ENCODE measurements at regions not wholly inside any gene's neighbourhood (a gene's known extent, or its start where the extent isn't known, plus 50 kb on each side); places are given as distances from the start of the nearest gene placed in this dataset.
"Not testable (repeated sequence)": the region's sequence is repeated elsewhere in the genome, so short reads cannot be mapped to it uniquely, and the experiment has no call there.

DNA sequence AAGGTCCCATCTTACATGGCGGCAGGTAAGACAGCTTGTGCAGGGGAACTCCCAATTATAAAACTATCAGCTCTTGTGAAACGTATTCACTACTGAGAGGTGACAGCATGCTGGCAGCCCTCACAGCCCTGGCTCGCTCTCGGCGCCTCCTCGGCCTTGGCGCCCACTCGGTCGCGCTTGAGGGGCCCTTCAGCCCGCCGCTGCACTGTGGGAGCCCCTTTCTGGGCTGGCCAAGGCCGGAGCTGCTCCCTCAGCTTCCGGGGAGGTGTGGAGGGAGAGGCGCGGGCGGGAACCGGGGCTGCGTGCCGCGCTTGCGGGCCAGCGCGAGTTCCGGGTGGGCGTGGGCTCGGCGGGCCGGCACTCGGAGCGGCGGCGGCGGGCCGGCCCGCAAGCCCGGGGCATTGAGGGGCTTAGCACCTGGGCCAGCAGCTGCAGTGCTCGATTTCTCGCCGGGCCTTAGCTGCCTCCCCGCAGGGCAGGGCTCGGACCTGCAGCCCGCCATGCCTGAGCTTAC is 262.6 kb upstream of the CDH19 start:
- not testable (repeated sequence) for TF ChIP-seq CTCF (IDR thresholded peaks at IDR 0.05); ZFX (IDR thresholded peaks at IDR 0.05; ENCODE audit: borderline replicate concordance)

All from 22Rv1 (cell line).